Limb (tissue), 2 donors: ENCODE measurements at regions not wholly inside any gene's neighbourhood (a gene's known extent, or its start where the extent isn't known, plus 50 kb on each side); places are given as distances from the start of the nearest gene placed in this dataset.

Experiments used
- DNase-seq, 2 donors: peaks; one replicate each; pipeline ENCODE4 v3.0.0-alpha.2; 2016; ENCODE audit errors: extremely low spot score in 2 of 2

DNA sequence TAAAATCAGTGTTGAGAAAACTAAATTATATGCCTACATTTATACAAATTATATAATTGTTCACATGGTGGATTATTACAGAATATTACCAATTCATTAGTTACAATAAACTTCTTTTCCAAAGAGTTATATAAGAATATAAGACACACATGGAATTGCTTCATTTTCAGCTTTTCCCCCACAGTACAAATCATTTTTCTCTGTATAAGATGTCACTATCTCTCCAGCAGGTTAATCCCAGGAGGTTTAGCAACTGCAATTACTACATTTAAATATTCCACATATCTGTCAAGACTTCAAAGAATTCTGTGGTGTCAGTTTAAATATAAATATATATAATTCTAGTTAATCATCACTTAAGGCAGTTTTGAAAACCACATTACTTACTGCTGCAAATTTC lies 59.6 kb upstream of the G2E3 start:
- DNase-seq = no peak

DNA sequence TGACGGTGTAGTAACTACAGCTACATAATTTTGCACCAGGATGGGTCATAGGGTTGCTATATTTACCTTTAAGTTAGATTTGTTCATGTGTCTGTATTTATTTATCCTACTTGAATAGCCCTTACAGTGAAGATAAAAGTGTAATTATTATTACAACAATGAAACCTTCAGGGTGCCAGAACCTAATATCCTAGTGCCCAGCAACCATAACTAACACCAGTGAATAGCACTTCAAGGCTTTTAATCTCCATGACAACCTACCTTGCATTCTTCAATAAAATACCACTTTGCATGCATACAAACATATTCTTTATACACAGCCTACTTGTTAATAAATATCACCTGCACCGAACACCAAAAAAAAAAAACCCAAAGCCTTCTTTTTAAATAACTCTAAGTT lies 58.7 kb upstream of the G2E3 start:
- DNase-seq = no peak

DNA sequence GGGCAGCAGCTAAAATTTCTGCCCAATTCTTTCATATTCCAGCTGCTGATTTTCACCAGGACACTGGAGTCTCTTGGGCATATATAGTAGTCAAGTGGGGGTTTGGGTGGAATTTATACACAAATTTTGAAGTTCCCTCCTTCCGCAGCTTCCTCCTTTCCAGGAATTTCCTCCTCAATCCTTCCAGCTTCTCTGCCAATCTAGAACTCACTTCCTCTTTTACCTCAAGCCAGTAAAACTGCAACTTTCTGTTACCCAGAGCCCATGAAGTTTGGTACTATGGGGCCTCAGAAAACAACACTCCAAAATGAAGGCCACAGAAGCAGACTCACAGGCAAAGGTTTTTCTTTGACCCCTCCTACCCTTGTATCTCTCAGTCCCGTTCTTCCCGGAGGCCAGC lies 51.7 kb upstream of the G2E3 start:
- DNase-seq = no peak
